ENCODE measurements at regions not wholly inside any gene's neighbourhood (a gene's known extent, or its start where the extent isn't known, plus 50 kb on each side); places are given as distances from the start of the nearest gene placed in this dataset.
"Not testable (repeated sequence)": the region's sequence is repeated elsewhere in the genome, so short reads cannot be mapped to it uniquely, and the experiment has no call there.

DNA sequence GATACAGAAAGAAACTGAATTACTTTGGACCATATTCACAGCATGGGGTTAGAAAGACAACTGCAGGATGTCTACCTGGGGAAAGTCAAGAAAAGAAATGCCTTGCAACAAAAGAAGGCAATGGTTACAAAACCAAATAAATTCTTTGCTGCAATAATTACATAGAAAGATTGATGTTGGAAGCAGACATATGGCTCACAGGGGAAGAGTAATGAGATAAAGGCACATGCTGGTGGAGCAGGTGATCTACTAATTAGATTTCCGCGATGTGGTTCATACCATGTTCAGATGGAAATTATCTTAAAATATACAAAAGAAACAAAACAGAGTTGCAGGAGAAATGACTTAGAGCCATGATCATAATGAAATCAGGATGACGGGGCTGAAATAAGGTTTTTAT lies 718.8 kb upstream of the PKDCC start:
- no peak for DNase-seq

DNA sequence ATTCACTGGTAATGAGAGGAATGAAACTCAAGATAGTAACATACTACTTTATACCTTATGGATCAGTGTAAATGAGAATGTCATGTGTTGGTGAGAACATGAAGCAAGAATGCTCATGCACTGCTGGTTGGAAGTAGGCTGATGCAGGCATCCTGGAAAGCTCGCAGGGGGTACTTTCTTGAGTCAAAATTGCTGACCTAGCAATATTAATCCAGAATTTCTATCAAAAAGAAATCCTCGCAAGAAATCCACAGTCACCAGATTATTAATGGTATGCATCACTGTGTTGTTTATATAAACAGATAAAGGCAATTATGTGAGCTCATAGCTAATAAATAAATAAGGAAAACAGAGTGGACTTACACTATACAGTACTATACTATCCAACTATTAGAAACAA lies 713.7 kb upstream of the PKDCC start:
- DNase-seq, result no peak

DNA sequence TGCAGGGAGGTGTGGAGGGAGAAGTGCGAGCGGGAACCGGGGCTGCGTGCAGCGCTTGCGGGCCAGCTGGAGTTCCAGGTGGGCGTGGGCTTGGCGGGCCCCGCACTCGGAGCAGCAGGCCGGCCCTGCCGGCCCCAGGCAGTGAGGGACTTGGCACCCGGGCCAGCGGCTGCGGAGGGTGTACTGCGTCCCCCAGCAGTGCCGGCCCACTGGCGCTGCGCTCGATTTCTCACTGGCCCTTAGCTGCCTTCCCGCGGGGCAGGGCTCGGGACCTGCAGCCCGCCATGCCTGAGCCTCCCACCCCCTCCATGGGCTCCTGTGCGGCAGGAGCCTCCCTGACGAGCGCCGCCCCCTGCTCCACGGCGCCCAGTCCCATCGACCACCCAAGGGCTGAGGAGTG lies 712.2 kb upstream of the PKDCC start:
- DNase-seq, result not testable (repeated sequence)

DNA sequence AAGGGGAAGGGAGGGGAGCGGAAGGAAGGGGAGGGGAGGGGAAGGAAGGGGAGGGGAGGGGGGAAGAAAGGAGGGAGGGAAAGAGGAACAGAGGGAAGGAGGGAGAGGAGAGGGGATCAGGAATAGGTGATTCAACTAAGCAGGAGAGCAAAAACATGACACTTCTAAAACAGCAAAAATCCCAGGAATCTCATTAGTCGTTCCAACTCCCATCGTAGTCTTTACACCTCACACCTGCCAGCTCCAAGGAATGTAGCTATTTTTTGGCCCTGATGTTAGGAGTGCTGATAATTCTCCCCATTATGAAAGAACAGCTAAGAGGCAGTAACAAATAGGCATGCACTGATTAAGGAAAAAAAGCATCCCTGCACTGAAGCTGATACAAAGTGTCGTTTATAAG lies 709.9 kb upstream of the PKDCC start:
- no peak for DNase-seq

DNA sequence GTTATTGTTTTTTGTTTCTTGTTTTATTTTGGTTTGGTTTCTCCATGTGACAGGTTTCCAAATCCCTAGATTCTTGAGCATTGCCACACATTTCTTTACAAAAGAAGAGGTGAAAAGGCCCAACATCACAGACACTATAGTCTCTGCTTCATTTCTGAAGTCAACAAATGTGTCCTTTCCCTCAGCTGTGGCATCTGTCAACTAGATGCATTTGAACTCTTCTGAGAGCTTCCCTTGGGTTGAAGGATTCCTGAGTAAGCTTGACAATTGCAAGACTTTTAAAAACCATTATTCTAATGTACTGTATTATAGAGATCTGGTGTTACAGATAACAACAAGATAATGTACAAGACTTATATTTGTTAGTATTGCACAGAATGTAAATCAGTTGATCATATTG lies 703.3 kb upstream of the PKDCC start:
- no peak for DNase-seq

DNA sequence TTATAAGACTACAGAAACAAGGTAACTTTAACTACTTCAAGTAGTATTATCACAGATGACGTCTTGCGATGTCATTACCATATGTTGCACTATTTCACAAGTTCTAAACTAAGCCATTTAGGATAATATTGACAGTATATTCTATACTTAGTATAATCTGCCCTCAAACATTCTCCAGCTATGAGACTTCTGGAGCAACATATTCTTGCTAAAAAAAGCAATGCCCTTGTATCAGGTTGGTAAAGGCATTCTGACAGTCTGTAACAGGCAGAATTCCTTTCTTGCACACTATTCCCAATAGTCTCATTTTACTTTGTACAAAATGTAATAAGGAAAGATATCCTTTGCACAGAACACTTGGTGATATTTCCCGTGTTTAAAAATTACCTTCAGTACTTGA lies 694.8 kb upstream of the PKDCC start:
- DNase-seq, result no peak

DNA sequence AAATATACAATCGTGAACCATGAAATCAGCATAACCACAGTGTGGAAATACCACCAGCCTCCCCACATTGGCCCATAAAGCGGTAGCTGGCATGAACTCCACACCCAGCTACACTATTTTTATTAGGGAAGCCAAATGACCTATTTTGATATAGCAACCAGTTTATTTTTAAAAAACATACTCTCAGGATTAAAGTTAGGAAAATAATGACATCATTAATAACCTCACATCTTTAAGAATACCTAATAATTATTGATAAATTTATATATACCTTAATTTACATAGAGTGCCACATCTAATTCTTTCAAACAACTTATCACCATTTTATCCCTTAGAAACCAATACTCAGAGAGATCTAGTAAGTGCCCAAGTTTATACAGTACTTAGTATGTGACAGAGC lies 692.0 kb upstream of the PKDCC start:
- DNase-seq, result no peak

DNA sequence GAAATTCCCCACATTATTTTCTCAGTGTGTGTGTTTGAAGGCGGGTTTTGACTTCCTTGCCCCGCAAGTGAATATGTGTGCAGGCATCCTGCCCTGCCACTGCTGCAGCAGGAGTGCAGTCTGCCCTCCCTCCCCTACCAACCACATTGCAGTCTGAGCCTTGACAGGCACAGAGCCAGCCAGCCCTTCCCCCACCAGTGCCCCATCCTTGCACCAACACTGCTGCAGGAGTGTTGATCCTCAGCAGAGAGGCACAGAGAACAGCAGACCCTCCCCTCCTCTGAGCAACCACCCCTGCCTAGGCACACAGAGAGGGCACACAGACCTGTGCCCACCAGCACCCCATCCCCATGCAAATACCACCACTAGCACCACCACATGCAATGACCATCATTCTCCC lies 683.0 kb upstream of the PKDCC start:
- no peak for DNase-seq

DNA sequence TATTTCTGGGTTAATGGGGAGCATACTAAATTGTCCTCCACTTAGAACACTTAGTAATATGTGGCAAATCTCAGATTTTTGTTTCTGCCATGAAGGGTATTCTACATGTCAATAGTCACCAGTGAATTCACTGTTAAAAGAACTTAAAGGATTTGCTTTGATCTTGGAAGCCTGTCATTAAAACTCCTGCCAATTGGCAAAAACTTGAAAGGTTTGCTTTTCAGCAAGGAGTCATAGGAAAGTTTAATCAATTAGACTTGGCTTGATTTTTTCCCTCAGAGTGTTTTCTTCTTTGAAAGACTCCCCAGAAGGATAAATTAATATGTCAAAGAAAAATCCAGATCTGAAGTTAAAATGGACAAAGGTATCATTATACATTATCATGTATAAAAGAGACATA lies 671.9 kb upstream of the PKDCC start:
- DNase-seq, result no peak

DNA sequence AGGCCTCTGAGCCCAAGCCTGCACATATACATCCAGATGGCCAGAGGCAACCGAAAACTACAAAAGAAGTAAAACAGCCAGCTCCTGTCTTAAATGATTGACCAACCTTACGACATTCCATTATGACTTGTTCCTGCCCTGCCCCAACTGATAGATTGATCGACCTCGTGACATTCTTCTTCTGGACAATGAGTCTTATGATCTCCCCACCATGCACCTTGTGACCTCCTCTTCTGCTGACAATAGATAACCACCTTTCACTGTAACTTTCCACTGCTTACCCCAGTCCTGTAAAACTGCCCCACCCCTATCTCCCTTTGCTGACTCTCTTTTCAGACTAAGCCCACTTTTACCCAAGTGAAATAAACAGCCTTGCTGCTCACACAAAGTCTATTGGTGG lies 670.0 kb upstream of the PKDCC start:
- DNase-seq, result no peak

DNA sequence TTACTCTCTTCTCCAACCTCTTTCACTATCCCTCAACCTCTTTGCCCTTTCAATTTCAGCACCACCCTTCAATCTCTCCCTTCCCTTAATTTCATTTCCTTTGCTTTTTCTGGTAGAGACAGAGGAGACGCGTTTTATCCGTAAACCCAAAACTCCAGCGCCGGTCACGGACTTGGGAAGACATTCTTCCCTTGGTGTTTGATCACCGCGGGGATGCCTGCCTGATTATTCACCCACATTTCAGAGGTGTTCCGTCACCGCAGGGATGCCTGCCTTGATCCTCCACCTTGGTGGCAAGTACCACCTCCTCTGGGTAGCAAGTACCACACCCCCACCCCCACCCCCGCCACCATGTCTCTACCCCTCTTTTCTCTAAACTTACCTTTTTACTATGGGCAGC lies 669.4 kb upstream of the PKDCC start:
- DNase-seq, result no peak

DNA sequence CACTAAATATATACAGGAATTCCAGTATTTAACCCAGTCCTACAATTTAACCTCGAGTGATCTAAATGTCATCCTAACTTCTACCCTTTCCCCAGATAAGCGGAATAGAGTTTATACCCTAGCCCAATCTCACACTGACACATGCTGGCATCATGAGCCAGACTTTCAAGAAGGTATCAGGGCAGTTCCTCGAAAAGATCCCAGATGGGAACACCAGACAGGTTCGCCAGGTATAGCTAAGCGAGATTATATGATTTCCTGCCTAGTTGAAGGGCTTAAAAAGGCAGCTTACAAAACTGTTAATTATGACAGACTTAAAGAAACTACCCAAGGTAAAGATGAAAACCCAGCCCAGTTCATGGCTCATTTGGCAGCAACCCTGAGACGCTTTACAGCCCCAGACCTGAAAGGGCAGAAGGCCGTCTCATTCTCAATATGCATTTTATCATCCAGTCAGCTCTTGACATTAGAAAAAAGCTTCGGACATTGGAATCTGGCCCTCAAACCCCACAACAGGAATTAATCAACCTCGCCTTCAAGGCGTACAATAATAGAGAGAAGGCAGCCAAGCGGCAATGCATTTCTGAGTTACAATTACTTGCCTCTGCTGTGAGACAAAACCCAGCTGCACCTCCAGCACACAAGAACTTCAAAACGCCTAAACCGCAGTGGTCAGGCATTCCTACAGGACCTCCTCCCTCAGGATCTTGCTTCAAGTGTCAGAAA lies 668.2 kb upstream of the PKDCC start:
- DNase-seq, result no peak

DNA sequence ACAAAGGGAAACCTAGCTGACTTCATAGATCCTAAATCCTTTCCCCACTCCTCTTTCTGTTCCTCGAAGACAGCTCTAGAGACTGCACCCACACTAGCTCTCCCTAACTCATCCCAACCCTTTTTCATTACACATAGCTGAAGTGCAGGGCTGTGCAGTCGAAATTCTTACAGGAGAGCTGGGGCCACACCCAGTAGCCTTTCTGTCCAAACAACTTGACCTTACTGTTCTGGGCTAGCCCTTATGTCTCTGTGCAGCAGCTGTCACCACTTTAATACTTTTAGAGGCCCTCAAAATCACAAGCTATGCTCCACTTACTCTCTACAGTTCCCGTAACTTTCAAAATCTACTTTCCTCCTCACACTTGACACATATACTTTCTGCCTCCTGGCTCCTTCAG lies 666.1 kb upstream of the PKDCC start:
- DNase-seq, result no peak

DNA sequence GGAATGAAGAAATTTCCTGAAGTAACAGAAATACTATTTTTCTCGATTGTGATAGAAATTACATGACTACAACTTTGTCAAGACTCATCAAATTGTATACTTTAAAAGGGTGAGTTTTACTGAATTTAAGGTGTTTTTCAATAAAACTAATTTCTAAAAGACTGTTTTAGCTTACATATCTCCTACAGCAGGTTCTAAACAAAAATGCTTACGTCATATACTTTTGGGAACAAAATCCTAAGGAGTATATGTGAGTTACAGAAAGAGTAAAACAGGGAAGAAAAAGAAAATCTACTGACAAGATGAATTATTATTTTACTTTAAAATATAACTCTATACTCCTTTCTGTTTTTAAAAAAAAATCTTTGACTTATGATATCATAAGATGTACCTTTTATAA lies 660.3 kb upstream of the PKDCC start:
- DNase-seq, result no peak

DNA sequence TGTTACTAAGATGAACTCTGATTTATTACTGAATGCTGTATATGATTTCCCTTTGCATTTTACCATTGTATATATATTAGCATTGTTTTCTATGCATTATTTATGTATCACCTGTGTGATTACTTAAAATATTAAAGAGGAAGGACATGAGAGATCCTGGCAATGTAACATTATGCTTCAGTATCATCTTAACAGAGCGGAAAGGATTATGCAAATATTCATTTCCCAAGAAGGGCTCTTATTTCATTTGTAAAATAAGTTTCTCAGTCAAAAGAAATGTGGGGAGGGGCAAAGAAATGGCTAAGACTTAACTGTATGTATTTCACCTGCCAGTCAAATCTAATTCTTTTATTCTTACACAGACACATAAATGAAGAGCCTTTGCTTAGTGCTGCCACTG lies 654.2 kb upstream of the PKDCC start:
- no peak for DNase-seq

DNA sequence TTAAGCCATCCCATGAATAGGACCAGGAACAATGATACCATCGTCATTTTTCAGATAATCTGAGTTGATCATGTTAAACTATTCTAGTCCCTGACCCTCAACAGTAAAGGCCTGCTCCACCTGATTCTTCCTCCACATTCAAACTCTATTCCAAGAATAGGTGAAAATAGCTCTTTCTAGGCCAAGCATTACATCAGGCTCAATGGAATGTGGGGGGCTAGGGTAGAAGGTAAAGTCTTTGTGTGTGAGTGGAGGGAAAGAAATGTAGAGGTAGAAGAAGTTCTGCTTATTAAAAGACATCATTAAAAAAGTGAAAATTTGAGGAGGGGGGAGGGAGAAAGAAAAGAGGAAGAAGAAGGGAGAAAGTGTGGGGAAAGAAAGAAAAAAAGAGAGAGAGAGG lies 653.3 kb upstream of the PKDCC start:
- no peak for DNase-seq

DNA sequence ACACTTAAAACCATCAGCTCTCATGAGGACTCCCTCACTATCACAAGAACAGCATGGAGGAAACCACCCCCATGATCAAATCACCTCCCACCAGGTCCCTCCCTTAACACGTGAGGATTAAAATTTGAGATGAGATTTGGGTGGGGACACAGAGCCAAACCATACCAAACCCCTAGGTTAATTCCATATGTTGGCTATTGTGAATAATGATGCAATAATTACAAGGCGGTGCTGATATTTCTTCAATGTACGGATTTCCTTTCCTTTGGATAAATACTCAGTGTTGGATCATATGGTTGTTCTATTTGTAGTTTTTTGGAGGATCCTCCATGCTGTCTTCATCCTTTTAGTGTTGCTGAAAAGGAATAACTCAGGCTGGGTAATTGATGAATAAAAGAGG lies 652.1 kb upstream of the PKDCC start:
- no peak for DNase-seq

DNA sequence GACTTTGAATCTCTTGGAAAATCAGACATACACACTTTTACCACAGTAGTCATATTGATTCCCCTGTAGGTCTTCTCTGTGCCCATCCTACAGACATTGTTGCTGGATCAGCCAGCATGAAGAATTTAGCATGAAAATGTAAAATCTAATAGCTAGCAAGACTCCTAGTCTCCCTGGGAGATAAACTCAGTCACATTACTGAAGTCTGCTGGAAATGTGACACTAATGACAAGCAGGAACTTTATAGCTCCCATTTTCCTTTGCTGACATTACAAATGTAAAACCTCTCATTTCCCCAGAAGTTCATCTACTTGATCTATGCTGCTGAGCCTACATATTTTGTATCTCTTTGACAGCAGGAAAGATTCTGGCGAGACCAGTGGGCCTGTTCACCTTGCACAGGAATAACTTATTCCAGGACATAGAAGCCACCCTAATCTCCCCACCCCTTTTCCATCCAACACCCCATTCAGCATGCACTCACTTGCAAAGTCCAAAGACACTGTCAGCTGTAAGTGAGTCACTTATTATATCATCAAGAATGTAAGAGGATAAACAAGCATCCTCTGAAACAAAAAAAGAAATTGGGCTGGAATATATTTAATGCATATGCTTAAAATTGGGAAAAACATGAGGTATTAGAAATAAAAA lies 648.3 kb upstream of the PKDCC start:
- no peak for DNase-seq

DNA sequence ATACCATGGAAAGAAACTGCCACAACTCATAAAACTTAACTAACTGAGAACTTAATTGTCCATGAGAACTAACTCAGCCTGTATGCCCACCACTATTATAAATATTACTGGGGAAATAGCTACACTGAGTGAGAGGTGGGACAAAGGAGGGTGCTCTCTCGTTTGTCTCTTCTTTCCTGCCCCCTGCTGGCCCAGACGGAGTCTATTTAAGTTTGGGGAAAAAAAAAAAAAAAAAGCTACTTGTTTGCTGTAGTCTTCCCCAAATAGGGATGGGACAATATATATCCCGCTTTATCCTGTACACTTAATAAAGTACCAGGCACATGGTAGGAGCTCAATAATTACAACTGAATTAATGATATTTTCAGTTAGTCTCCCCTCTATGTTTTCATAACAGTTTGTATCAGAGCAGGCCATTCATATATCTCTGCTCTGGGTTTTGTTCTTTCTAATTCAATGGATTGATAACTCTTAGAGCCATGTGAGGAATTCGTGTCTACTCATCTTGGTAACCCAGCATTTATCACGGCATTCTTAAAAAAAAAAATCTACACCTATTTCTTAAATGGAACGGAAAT lies 647.6 kb upstream of the PKDCC start:
- no peak for DNase-seq

DNA sequence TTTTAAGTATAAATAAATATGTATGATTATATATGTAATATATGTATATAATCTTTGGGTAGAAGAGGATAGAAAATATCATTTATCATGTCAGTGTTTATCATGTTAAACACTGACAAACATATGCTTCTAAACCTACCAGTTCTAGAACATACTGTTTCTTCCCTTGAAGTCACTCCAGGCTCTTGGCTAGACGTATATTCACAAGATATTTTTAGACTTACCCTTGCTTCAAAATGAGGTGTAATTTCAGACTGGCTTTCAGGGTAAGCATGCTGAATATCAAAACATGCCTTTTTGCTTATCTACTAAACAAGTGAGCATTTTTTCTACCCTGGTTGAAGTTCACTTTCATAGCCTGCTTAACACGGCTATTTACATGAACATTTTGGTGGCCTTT lies 642.4 kb upstream of the PKDCC start:
- no peak for DNase-seq

DNA sequence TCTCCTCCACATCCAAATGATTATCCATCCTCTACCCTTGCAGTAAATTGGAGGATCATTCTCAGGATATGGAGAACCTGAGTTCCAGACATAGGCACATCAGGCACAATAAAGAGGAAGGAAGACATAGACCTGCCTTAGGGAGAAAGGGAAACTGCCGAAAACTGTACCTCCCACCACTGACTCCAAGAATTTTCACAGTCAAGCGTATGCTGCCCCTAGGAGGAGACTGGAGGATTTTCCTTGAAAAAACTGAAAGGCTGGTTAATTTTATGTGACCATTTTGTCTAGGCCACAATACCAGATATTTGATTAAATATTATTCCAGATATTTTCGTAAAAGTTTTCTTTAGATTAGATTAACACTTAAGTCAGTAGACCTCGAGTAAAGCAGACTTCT lies 638.5 kb upstream of the PKDCC start:
- DNase-seq, result no peak

DNA sequence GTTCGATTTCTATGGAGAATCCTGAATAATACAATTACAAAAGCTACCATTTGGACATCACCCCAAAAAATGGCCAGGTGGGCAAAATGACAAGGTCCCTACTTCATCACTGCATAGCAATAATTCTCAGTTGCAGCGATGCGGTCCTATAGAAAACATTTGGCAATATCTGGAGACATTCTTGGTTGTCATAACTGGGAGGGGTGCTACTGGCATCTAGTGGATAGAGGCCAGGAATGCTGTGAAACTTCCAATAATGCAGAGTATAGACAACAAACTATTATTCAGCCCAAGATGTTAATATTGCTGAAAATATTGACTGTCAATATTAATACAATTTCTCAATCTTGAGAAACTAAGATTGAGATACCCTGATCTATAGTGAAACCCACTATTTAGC lies 637.8 kb upstream of the PKDCC start:
- DNase-seq, result no peak

DNA sequence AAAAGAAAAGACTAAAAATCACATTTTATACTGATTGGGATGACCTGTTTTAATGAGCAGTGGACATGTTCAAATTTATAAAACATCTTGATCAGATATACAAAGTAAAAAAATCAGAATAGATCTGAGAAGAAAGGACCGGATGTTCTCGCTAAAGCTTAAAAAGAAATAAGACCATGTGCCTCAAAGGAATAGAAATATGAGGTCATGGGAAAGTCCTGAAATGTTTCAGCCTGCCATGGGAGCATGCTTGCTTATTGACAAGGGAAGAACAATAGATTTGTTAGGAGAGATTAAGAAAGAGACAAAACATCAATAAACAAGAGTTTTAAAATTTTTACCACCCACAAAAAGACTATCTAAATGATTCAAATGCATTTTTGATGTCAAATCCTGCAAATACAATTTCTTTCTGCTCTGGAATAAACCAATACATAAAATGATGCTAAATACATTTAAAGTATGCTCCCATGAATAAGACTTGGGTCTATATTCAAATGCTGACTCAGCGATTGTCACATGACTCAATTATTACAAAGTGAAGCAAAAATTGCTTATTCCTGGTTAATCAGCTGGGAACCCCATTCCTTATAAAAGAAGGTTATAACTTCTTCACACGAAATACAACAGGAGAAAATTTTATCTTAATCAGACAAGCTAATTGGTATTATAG lies 633.9 kb upstream of the PKDCC start:
- no peak for DNase-seq
